Endothelial cell of umbilical vein (primary cell): ENCODE measurements at regions not wholly inside any gene's neighbourhood (a gene's known extent, or its start where the extent isn't known, plus 50 kb on each side); places are given as distances from the start of the nearest gene placed in this dataset.
"Not testable (repeated sequence)": the region's sequence is repeated elsewhere in the genome, so short reads cannot be mapped to it uniquely, and the experiment has no call there.

Experiments used
- BruUV-seq: library from RNA; stranded (reverse); fragments of 400-500 nt; replicated peaks from 2 replicates; lab custom pipeline; 2021; lab: Mats Ljungman, UMichigan
- CTCF ChIA-PET: fragments of 300-600, 350-600 bp; sonication (Branson Sonifier 250); formaldehyde crosslinking; loops from one replicate; lab custom pipeline; 2021; ENCODE audit warnings: antibody characterized with exemption, inconsistent platforms; lab: Charles Lee
- POLR2A ChIA-PET: fragments of 300-600, 350-600 bp; sonication (Branson Sonifier 250); formaldehyde crosslinking; loops from one replicate; lab custom pipeline; 2021; ENCODE audit warnings: antibody characterized with exemption, inconsistent platforms; lab: Charles Lee
- DNase-seq: peaks from one replicate; pipeline ENCODE4 v3.0.0-alpha.2; 2011; ENCODE audit warnings: low read depth, low spot score
- FAIRE-seq: peaks from 2 replicates; lab custom pipeline; 2011; peaks lifted over from hg19 to GRCh38; lab: Jason Lieb, UNC
- H2AFZ ChIP-seq: 2 replicates; pipeline ENCODE4 v1.6.0; 2012; ENCODE audit warnings: low read depth, low read length, control low read depth, inconsistent platforms
- H3K27ac ChIP-seq: 2 replicates; pipeline ENCODE4 v1.5.1; 2011; ENCODE audit warnings: low read depth, mild to moderate bottlenecking, control low read depth, low read length, moderate library complexity; ENCODE audit not compliant: insufficient read depth
- H3K27me3 ChIP-seq, 2 experiments: 2 replicates each; pipeline versions ENCODE4 v1.6.0 to v1.6.1; 2011; ENCODE audit warnings: low read length in 2 of 2, mixed read lengths in 1 of 2; ENCODE audit not compliant: control insufficient read depth in 2 of 2, insufficient read depth in 2 of 2
- H3K36me3 ChIP-seq, 2 experiments: 2 replicates in 1 of 2; 3 replicates in 1 of 2; pipeline ENCODE4 v1.5.1; 2011; ENCODE audit warnings: low read length in 2 of 2, mild to moderate bottlenecking in 1 of 2, moderate library complexity in 1 of 2; ENCODE audit not compliant: control insufficient read depth in 2 of 2, insufficient read depth in 2 of 2; ENCODE audit errors: extremely low read depth in 1 of 2
- H3K4me1 ChIP-seq: 3 replicates; pipeline ENCODE4 v1.5.1; 2011; ENCODE audit warnings: mild to moderate bottlenecking, low read length; ENCODE audit not compliant: control insufficient read depth, insufficient read depth; ENCODE audit errors: extremely low read depth
- H3K4me2 ChIP-seq: 2 replicates; pipeline ENCODE4 v1.6.1; 2011; ENCODE audit warnings: low read length, control low read depth, mixed read lengths; ENCODE audit not compliant: insufficient read depth
- H3K4me3 ChIP-seq, 3 experiments: fragments of 200-600 bp in 1 of 3; sonication (generic), shearing (Covaris generic) in 1 of 3; replicated peaks in 1 of 3; 2 replicates each; pipeline ENCODE4 v1.5.1; 2011 to 2016; ENCODE audit warnings: control low read depth in 3 of 3, low read length in 3 of 3, mild to moderate bottlenecking in 2 of 3, inconsistent platforms in 1 of 3, low read depth in 1 of 3, moderate library complexity in 1 of 3; ENCODE audit not compliant: insufficient read depth in 1 of 3
- H3K79me2 ChIP-seq: 2 replicates; pipeline ENCODE4 v1.6.0; 2012; ENCODE audit warnings: low read length, inconsistent platforms; ENCODE audit not compliant: control insufficient read depth, insufficient read depth
- H3K9ac ChIP-seq: replicated peaks from 2 replicates; pipeline ENCODE3; 2011; ENCODE audit warnings: low read length, control low read depth; ENCODE audit not compliant: insufficient read depth; ENCODE audit errors: extremely low read depth
- H3K9me1 ChIP-seq: replicated peaks from 3 replicates; pipeline ENCODE4 v1.6.0; 2011; ENCODE audit warnings: mild to moderate bottlenecking, low read length; ENCODE audit not compliant: control insufficient read depth, insufficient read depth; ENCODE audit errors: extremely low read depth
- H3K9me3 ChIP-seq: replicated peaks from 2 replicates; pipeline ENCODE4 v1.5.1; 2012; ENCODE audit warnings: low read length, inconsistent platforms; ENCODE audit not compliant: control insufficient read depth, insufficient read depth
- H4K20me1 ChIP-seq: replicated peaks from 2 replicates; pipeline ENCODE3; 2011; ENCODE audit warnings: mild to moderate bottlenecking, low read length; ENCODE audit not compliant: control insufficient read depth, insufficient read depth; ENCODE audit errors: extremely low read depth
- CTCF ChIP-seq, 2 donors: IDR thresholded peaks; 1 replicate in 1 of 2; 2 replicates in 1 of 2; pipeline ENCODE4 v1.5.1; 2011; ENCODE audit warnings: low read length in 2 of 2, mild to moderate bottlenecking in 2 of 2, moderate library complexity in 2 of 2, control low read depth in 1 of 2, inconsistent platforms in 1 of 2, low read depth in 1 of 2; ENCODE audit not compliant: insufficient read depth in 1 of 2; ENCODE audit errors: extremely low read depth in 1 of 2
- dilution Hi-C: fragments of 300-500 bp; cut with MboI; formaldehyde crosslinking; loops from one replicate; pipeline ENCODE4 v1.15.0; 2019; ENCODE audit warnings: low sequenced_read_pairs; ENCODE audit not compliant: extremely low pct_ligation_motif_present
- intact Hi-C: fragments of 100-400 bp; cut with micrococcal nuclease; formaldehyde crosslinking; loops from one replicate; pipeline ENCODE4 v1.10.0; 2022

DNA sequence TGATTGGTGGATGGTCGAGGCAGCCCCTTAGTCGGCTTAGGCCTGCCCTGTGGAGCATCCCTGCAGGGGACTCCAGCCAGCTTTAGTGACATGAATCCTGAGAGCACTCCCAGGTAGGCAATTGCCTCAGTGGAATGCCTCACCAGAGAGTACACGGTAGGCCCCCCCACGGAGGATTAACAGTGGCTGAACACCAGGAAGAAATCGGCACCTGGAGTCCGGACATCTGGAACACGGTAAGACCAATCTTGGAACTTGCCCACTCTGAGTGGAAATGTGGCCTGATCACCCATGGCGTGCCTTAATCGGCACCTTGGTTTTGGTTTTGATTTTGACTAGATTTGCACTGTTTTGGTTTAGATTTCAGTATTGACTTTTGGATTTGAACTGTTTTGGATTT is 326.2 kb upstream of the NCKAP5 start:
- no peak for DNase-seq

DNA sequence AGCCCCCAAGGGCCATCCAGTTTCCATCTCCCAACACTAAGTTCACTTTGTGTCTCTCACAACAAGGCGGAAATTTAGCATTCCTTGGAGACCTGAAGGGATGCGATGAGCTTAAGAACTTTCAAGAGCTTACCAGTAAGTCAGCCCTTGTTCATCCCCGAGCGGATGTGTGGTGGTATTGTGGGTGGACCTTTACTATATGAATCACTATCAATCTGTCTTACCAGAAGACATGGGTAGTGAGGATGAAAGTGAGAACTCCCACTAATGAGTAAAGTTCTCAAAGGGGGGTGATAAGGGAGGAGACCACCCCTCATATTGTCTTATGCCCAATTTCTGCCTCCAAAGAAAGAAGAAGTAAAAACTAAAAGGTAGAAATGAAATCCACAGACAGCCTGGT is 329.6 kb upstream of the NCKAP5 start:
- H3K36me3 ChIP-seq, H2AFZ ChIP-seq, FAIRE-seq, H3K27ac ChIP-seq, H3K9me3 ChIP-seq, H4K20me1 ChIP-seq, H3K4me2 ChIP-seq, H3K9ac ChIP-seq, H3K4me1 ChIP-seq, DNase-seq, intact Hi-C loops, H3K9me1 ChIP-seq, H3K79me2 ChIP-seq, POLR2A ChIA-PET, BruUV-seq, dilution Hi-C loops, H3K4me3 ChIP-seq: not testable (repeated sequence)
- H3K27me3 ChIP-seq, result peaks cover 0 to 18% of the 10 kb centered on the region in 2 experiments
- CTCF ChIA-PET, result interaction anchor here (0.6 to 2.2 kb wide), 3 partner anchors 11 to 717 kb away, joined by 3 to 6 read pairs (median 3); no protein-coding TSS in a partner anchor

More for the DNA sequence above, 326.2 kb upstream of the NCKAP5 start:
- Histone ChIP-seq H3K9me1 (no peaks in the 10 kb centered on the region), H3K36me3 (no peaks in the 10 kb centered on the region), H4K20me1 (no peaks in the 10 kb centered on the region), H2AFZ (no peak overlapping the region), H3K27ac (no peak overlapping the region), H3K27me3 (peaks cover 0 to 13% of the 10 kb centered on the region in 2 experiments), H3K79me2 (no peaks in the 10 kb centered on the region), H3K4me3 (no peak overlapping the region), H3K9ac (no peak overlapping the region), H3K4me1 (no peaks in the 10 kb centered on the region), H3K4me2 (no peak overlapping the region), H3K9me3 (no peaks in the 10 kb centered on the region)
- POLR2A ChIA-PET, result no interaction called here
- intact Hi-C loops (no loop called here), dilution Hi-C loops (no loop called here)
- CTCF ChIA-PET, result no interaction called here
- BruUV-seq, result no TSS peak
- no peak for TF ChIP-seq CTCF (IDR thresholded peaks at IDR 0.05; ENCODE audit: extremely low read depth in 1 of 2, insufficient read depth in 1 of 2, low read depth in 1 of 2, low read length in 2 of 2)
- no peak for FAIRE-seq
